ENCODE measurements at regions not wholly inside any gene's neighbourhood (a gene's known extent, or its start where the extent isn't known, plus 50 kb on each side); places are given as distances from the start of the nearest gene placed in this dataset.

DNA sequence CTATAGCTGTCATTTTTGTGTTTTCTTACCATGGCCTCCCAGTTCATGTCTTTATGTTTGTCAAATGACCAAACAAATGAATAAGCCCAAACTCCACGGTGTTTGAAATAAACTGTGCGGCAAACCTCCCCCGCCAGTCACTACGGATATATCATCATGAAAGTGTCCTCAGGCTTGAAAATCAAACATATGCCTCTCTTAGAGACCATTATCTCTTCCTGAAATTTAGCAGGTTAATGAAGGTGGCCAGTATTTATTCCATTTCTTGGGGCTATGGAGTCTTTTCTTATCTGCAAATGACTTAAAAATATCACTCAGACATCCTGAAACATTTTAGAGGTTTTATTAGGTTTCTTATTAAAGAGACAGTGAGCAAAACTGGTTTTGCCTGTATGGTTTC is 610.3 kb upstream of the CDH5 start:
- TF ChIP-seq, protein P1, sequence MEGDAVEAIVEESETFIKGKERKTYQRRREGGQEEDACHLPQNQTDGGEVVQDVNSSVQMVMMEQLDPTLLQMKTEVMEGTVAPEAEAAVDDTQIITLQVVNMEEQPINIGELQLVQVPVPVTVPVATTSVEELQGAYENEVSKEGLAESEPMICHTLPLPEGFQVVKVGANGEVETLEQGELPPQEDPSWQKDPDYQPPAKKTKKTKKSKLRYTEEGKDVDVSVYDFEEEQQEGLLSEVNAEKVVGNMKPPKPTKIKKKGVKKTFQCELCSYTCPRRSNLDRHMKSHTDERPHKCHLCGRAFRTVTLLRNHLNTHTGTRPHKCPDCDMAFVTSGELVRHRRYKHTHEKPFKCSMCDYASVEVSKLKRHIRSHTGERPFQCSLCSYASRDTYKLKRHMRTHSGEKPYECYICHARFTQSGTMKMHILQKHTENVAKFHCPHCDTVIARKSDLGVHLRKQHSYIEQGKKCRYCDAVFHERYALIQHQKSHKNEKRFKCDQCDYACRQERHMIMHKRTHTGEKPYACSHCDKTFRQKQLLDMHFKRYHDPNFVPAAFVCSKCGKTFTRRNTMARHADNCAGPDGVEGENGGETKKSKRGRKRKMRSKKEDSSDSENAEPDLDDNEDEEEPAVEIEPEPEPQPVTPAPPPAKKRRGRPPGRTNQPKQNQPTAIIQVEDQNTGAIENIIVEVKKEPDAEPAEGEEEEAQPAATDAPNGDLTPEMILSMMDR (conservative IDR thresholded peaks at IDR 0.05 in 1 of 2, IDR thresholded peaks at IDR 0.05 in 1 of 2; ENCODE audit: extremely low read depth in 1 of 2, insufficient read depth in 1 of 2, low read depth in 1 of 2, low read length in 2 of 2): no peak
- no peak for TF ChIP-seq EZH2 (IDR thresholded peaks at IDR 0.05; ENCODE audit: borderline replicate concordance, low read length)
